ENCODE measurements at regions not wholly inside any gene's neighbourhood (a gene's known extent, or its start where the extent isn't known, plus 50 kb on each side); places are given as distances from the start of the nearest gene placed in this dataset.

DNA sequence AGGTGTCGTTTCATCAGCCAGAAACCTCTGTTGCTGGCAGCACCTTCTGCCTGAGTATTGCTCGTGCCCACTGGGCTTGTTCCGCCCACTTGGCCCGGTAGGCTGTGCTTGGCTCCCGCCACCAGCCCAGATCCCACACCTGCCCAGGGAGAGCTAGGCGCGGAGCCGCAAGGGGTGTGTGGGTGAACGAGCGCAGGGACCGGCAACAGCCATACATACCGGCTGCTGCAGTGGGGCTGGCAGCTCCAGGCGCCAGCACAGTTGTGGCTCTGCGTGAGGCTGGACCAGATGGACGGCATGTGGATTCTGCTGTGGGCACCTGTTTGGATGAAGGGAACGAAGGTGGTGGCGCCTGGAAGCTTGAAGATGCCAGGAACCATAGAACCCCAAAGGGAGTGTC lies 331.5 kb upstream of the MCTP2 start:
- DNase-seq (peak in 1 of 3 donors; percentile 34), ATAC-seq (no peak)
- no peaks in the 10 kb centered on the region for H3K27me3 ChIP-seq (ENCODE audit: control insufficient read depth, insufficient read depth)
- H3K9me3 ChIP-seq (ENCODE audit: control insufficient read depth, low read length): no peaks in the 10 kb centered on the region
- no peak overlapping the region for H3K4me3 ChIP-seq (ENCODE audit: low read length)
- 94% methylated on average over 17 of the region's 17 CpGs for WGBS
- H3K27ac ChIP-seq (ENCODE audit: low read length): no peak overlapping the region
- H3K4me1 ChIP-seq (ENCODE audit: control insufficient read depth, insufficient read depth, low read length): no peaks in the 10 kb centered on the region
- intact Hi-C loops (cut with DNase I): no loop called here

GRCh38 chr15:93897377-93897776 lies 334.0 kb upstream of the MCTP2 start:
- ATAC-seq: no peak
- 30% methylated on average over 1 of the region's 1 CpG for WGBS
- intact Hi-C loops (cut with DNase I): no loop called here
- H3K27ac ChIP-seq (ENCODE audit: low read length): no peak overlapping the region
- no peak overlapping the region for H3K4me3 ChIP-seq (ENCODE audit: low read length)
- DNase-seq: no peak
- no peaks in the 10 kb centered on the region for H3K4me1 ChIP-seq (ENCODE audit: control insufficient read depth, insufficient read depth, low read length)
- no peaks in the 10 kb centered on the region for H3K9me3 ChIP-seq (ENCODE audit: control insufficient read depth, low read length)
- H3K27me3 ChIP-seq (ENCODE audit: control insufficient read depth, insufficient read depth): no peaks in the 10 kb centered on the region

DNA sequence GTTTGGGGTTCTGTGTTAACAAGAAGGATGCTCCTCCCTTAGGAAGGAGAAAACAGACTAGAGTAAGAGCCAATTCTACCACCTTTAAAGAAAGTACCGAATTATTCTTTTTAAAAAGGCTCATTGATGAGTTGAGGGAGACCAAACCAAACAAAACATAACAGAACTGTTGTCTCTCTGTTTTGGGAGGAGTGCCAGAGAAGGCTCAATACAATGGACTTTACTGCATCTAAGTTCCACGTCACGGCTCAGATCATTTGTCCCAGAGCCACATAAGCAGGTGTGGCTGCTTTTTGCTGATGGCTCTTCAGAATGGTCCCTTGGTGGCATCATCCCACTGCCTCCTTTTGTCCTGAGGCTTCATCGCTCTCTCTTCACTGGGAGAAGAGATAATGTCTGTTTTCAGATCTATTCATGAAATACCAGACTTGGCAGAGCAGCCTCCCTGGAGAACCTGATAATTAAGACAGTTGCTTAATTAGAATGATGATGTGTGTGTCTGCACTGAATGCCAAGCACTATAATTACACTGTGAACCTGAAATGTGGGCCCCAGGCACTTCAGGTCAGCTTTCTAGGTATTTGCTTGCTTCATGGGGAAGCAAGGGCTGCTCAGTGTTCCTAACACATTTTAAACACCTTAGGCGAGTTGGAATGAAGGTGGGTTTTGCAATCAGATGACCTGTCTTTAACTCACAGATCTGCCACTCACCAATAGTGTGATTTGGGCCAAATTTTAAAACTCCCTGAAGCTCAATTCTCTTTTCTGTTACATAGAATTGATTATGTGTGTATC lies 335.2 kb upstream of the MCTP2 start:
- no peak overlapping the region for H3K4me3 ChIP-seq (ENCODE audit: low read length)
- no peaks in the 10 kb centered on the region for H3K4me1 ChIP-seq (ENCODE audit: control insufficient read depth, insufficient read depth, low read length)
- no peak for DNase-seq
- H3K27ac ChIP-seq (ENCODE audit: low read length): no peak overlapping the region
- H3K9me3 ChIP-seq (ENCODE audit: control insufficient read depth, low read length): no peaks in the 10 kb centered on the region
- WGBS: 58% methylated on average over 5 of the region's 5 CpGs
- intact Hi-C loops (cut with DNase I): no loop called here
- no peak for ATAC-seq
- no peaks in the 10 kb centered on the region for H3K27me3 ChIP-seq (ENCODE audit: control insufficient read depth, insufficient read depth)

GRCh38 chr15:93894438-93895036 lies 336.8 kb upstream of the MCTP2 start:
- Histone ChIP-seq H3K4me3 (ENCODE audit: low read length) (no peak overlapping the region), H3K27me3 (ENCODE audit: control insufficient read depth, insufficient read depth) (no peaks in the 10 kb centered on the region), H3K9me3 (ENCODE audit: control insufficient read depth, low read length) (no peaks in the 10 kb centered on the region), H3K4me1 (ENCODE audit: control insufficient read depth, insufficient read depth, low read length) (no peaks in the 10 kb centered on the region), H3K27ac (ENCODE audit: low read length) (no peak overlapping the region)
- no peak for DNase-seq
- intact Hi-C loops (cut with DNase I): no loop called here
- ATAC-seq: no peak
- 84% methylated on average over 3 of the region's 3 CpGs for WGBS

DNA sequence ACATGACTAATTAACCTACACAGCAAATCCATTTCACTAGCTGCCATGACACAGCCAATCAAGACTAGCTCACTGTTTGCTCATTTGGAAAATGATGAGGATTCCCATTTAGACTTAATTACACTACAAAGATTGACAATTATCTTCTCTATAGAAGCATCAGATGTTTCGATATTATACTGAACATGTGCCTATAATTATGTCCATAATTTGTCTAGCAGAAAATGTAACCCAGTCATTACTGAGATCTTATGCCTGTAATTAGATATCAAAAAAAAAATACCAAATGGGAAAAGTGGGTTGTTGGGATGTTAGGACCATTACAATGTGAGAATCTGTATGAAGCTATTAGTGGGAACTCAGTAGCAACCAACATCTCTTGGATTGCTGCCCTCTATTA lies 344.2 kb upstream of the MCTP2 start:
- ATAC-seq (no peak), DNase-seq (no peak)
- Histone ChIP-seq H3K4me3 (ENCODE audit: low read length) (no peak overlapping the region), H3K4me1 (ENCODE audit: control insufficient read depth, insufficient read depth, low read length) (no peaks in the 10 kb centered on the region), H3K27ac (ENCODE audit: low read length) (no peak overlapping the region), H3K9me3 (ENCODE audit: control insufficient read depth, low read length) (no peaks in the 10 kb centered on the region), H3K27me3 (ENCODE audit: control insufficient read depth, insufficient read depth) (no peaks in the 10 kb centered on the region)
- intact Hi-C loops (cut with DNase I): no loop called here
- 89% methylated on average over 1 of the region's 1 CpG for WGBS

DNA sequence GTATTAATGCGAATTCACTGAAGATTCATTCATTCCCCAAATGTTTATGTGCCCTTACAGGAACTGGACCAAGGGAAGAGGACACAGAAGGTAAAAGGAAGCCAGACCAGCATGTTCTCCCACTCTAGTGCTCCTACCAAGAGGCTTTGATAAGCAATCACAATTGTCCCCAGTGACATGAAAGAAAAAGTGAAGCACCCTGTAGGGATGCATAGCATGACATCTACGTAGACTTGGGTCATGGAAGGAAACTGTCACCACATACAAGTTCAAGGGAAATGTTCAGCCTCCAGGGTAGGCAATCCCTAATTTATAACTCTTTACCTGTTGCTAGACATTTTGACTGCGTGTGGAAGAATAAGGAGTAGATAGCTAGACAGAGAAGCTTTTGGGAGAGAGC lies 348.6 kb upstream of the MCTP2 start:
- Histone ChIP-seq H3K4me1 (ENCODE audit: control insufficient read depth, insufficient read depth, low read length) (no peaks in the 10 kb centered on the region), H3K27ac (ENCODE audit: low read length) (no peak overlapping the region), H3K4me3 (ENCODE audit: low read length) (no peak overlapping the region), H3K27me3 (ENCODE audit: control insufficient read depth, insufficient read depth) (no peaks in the 10 kb centered on the region), H3K9me3 (ENCODE audit: control insufficient read depth, low read length) (no peaks in the 10 kb centered on the region)
- ATAC-seq: no peak
- WGBS: 71% methylated on average over 3 of the region's 3 CpGs
- DNase-seq: no peak
- intact Hi-C loops (cut with DNase I): no loop called here

DNA sequence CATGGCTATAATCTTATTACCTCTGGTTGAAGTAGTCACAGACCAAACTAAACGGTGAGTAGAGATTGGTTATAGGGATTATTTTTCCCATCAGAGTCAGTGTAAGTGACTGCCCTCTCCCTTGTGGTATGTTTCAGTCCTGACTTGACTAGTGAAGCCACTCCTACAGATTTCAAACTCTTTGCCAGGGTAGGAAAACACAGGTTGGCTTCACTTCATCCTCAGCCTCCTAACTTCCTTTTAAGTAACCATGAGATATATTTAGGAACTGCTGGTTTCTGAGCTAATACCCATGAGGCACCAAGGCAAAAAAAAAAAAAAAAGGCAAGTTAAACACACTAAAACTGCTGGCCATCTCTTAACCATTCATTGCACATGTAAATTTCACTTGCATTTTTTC lies 349.2 kb upstream of the MCTP2 start:
- Histone ChIP-seq H3K4me3 (ENCODE audit: low read length) (no peak overlapping the region), H3K9me3 (ENCODE audit: control insufficient read depth, low read length) (no peaks in the 10 kb centered on the region), H3K4me1 (ENCODE audit: control insufficient read depth, insufficient read depth, low read length) (no peaks in the 10 kb centered on the region), H3K27ac (ENCODE audit: low read length) (no peak overlapping the region), H3K27me3 (ENCODE audit: control insufficient read depth, insufficient read depth) (no peaks in the 10 kb centered on the region)
- DNase-seq (no peak), ATAC-seq (peak in 1 of 2 donors; percentile 16)
- intact Hi-C loops (cut with DNase I): no loop called here
- 41% methylated on average over 1 of the region's 1 CpG for WGBS

GRCh38 chr15:93881310-93881709 lies 350.1 kb upstream of the MCTP2 start:
- Histone ChIP-seq H3K4me3 (ENCODE audit: low read length) (no peak overlapping the region), H3K27ac (ENCODE audit: low read length) (no peak overlapping the region), H3K9me3 (ENCODE audit: control insufficient read depth, low read length) (no peaks in the 10 kb centered on the region), H3K27me3 (ENCODE audit: control insufficient read depth, insufficient read depth) (no peaks in the 10 kb centered on the region), H3K4me1 (ENCODE audit: control insufficient read depth, insufficient read depth, low read length) (no peaks in the 10 kb centered on the region)
- intact Hi-C loops (cut with DNase I): no loop called here
- no peak for DNase-seq
- no peak for ATAC-seq

- Histone ChIP-seq H3K27me3 (ENCODE audit: control insufficient read depth, insufficient read depth) (no peaks in the 10 kb centered on the region), H3K4me3 (ENCODE audit: low read length) (no peak overlapping the region), H3K4me1 (ENCODE audit: control insufficient read depth, insufficient read depth, low read length) (no peaks in the 10 kb centered on the region), H3K9me3 (ENCODE audit: control insufficient read depth, low read length) (no peaks in the 10 kb centered on the region), H3K27ac (ENCODE audit: low read length) (no peak overlapping the region)
- DNase-seq: no peak
- intact Hi-C loops (cut with DNase I): no loop called here
- 78% methylated on average over 1 of the region's 1 CpG for WGBS
- peak in 1 of 2 donors; percentile 16 for ATAC-seq
These were observed 351.0 kb upstream of the MCTP2 start for GRCh38 chr15:93880358-93880757.

DNA sequence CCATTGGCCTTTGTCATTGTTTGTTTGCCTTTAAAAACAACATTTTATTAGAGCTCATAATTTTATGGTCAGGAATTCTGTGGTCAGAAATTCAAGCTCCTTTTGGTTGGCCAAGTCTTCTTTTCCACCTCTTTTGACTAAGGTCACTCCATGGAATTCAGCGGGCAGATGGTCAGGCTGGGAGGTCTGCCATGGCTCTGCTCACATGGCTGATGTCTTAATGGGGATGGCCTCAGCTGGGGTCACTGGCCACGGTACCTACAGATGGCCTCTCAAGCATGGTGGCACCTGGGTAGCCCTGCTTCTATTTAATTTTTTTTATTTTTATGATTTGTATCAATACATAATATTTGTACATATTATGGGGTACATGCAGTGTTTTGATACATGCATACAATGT lies 360.8 kb upstream of the MCTP2 start:
- DNase-seq (no peak), ATAC-seq (no peak)
- 86% methylated on average over 2 of the region's 2 CpGs for WGBS

DNA sequence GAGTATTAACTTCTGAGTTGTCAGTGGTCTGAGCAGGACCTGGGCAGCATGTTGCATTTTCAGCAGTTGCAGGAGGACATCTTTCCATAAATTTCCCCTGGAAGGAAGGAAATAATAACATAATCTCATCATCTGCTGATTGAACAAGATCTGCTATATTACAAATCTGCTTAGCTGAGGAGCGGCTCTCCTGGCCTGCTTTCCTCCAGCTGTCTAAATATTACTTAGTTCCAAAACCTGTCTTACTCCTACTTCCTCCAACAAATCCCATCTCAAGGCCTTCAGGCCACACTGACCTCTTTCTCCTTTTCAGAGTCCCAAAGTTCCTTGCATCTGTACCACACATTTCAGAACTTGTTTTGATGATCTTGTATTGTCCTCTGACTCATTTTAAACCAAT lies 364.4 kb upstream of the MCTP2 start:
- H3K4me1 ChIP-seq (ENCODE audit: control insufficient read depth, insufficient read depth, low read length): no peaks in the 10 kb centered on the region
- H3K27me3 ChIP-seq (ENCODE audit: control insufficient read depth, insufficient read depth): no peaks in the 10 kb centered on the region
- H3K27ac ChIP-seq (ENCODE audit: low read length): no peak overlapping the region
- 43% methylated on average over 1 of the region's 1 CpG for WGBS
- H3K4me3 ChIP-seq (ENCODE audit: low read length): no peak overlapping the region
- ATAC-seq (no peak), DNase-seq (no peak)
- H3K9me3 ChIP-seq (ENCODE audit: control insufficient read depth, low read length): no peaks in the 10 kb centered on the region
- intact Hi-C loops (cut with DNase I): no loop called here

More for the DNA sequence above, 360.8 kb upstream of the MCTP2 start:
- Histone ChIP-seq H3K4me1 (ENCODE audit: control insufficient read depth, insufficient read depth, low read length) (no peaks in the 10 kb centered on the region), H3K27me3 (ENCODE audit: control insufficient read depth, insufficient read depth) (no peaks in the 10 kb centered on the region), H3K27ac (ENCODE audit: low read length) (no peak overlapping the region), H3K9me3 (ENCODE audit: control insufficient read depth, low read length) (no peaks in the 10 kb centered on the region), H3K4me3 (ENCODE audit: low read length) (no peak overlapping the region)
- intact Hi-C loops (cut with DNase I): no loop called here
